ENCODE measurements at regions not wholly inside any gene's neighbourhood (a gene's known extent, or its start where the extent isn't known, plus 50 kb on each side); places are given as distances from the start of the nearest gene placed in this dataset.

DNA sequence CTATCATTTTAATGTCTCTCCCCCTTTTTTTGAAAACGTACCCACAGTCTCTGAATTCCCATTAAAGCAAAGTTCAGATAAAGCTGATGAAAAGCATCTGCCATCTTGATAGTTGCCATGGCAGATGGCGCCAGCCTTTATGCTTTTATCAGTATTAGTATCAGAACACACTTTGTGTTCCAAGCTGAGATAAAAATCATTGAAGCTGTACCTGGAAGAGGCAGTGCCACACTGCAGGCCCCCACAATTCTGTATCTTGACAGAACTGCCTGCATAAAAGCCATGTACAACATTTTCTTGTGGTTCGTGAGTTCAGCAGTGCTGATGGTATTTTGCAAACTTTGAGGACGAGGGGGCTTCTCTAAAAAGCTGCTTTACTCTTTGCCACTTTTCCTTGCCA, 311.7 kb downstream of the SATB1 start:
- TF ChIP-seq, protein P1, sequence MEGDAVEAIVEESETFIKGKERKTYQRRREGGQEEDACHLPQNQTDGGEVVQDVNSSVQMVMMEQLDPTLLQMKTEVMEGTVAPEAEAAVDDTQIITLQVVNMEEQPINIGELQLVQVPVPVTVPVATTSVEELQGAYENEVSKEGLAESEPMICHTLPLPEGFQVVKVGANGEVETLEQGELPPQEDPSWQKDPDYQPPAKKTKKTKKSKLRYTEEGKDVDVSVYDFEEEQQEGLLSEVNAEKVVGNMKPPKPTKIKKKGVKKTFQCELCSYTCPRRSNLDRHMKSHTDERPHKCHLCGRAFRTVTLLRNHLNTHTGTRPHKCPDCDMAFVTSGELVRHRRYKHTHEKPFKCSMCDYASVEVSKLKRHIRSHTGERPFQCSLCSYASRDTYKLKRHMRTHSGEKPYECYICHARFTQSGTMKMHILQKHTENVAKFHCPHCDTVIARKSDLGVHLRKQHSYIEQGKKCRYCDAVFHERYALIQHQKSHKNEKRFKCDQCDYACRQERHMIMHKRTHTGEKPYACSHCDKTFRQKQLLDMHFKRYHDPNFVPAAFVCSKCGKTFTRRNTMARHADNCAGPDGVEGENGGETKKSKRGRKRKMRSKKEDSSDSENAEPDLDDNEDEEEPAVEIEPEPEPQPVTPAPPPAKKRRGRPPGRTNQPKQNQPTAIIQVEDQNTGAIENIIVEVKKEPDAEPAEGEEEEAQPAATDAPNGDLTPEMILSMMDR (IDR thresholded peaks at IDR 0.05), result no peak
- no peak for TF ChIP-seq EZH2 (IDR thresholded peaks at IDR 0.05; ENCODE audit: borderline replicate concordance, insufficient read depth, low read depth, low read length, poor library complexity, severe bottlenecking)

All from B cell (primary cell).